Activated naive CD4-positive, alpha-beta T cell (primary cell): ENCODE measurements at regions not wholly inside any gene's neighbourhood (a gene's known extent, or its start where the extent isn't known, plus 50 kb on each side); places are given as distances from the start of the nearest gene placed in this dataset.
"Not testable (repeated sequence)": the region's sequence is repeated elsewhere in the genome, so short reads cannot be mapped to it uniquely, and the experiment has no call there.

Experiments
- DNase-seq, 4 experiments: peaks; one replicate each; lab custom pipeline; 2025; lab: John Stamatoyannopoulos, UW

- DNase-seq = no peak
Observed at GRCh38 chr10:60569681-60570080, 180.0 kb upstream of the ANK3 start.

- DNase-seq = no peak
Observed at GRCh38 chr10:60566096-60566495, 176.4 kb upstream of the ANK3 start.

GRCh38 chr10:60565492-60565891, 175.8 kb upstream of the ANK3 start:
- no peak for DNase-seq

- no peak for DNase-seq
Observed at GRCh38 chr10:60564475-60564874, 174.8 kb upstream of the ANK3 start.

GRCh38 chr10:60560451-60560850, 170.8 kb upstream of the ANK3 start:
- no peak for DNase-seq

GRCh38 chr10:60555700-60556099, 166.0 kb upstream of the ANK3 start:
- DNase-seq = no peak

- no peak for DNase-seq
Observed at GRCh38 chr10:60549686-60550085, 160.0 kb upstream of the ANK3 start.

- DNase-seq = no peak
Observed at GRCh38 chr10:60542657-60543056, 153.0 kb upstream of the ANK3 start.

GRCh38 chr10:60541451-60541850, 151.8 kb upstream of the ANK3 start:
- no peak for DNase-seq

- no peak for DNase-seq
Observed at GRCh38 chr10:60537697-60538096, 148.0 kb upstream of the ANK3 start.

- DNase-seq = no peak
Observed at GRCh38 chr10:60536529-60537114, 146.9 kb upstream of the ANK3 start.

- DNase-seq = no peak
Observed at GRCh38 chr10:60535427-60535826, 145.8 kb upstream of the ANK3 start.

- no peak for DNase-seq
Observed at GRCh38 chr10:60534761-60535389, 145.2 kb upstream of the ANK3 start.

GRCh38 chr10:60532696-60533468, 143.2 kb upstream of the ANK3 start:
- DNase-seq = no peak

- no peak for DNase-seq
Observed at GRCh38 chr10:60531006-60531405, 141.3 kb upstream of the ANK3 start.

GRCh38 chr10:60527676-60528075, 138.0 kb upstream of the ANK3 start:
- no peak for DNase-seq

- DNase-seq = no peak
Observed at GRCh38 chr10:60525716-60526585, 136.3 kb upstream of the ANK3 start.

GRCh38 chr10:60524541-60524940, 134.9 kb upstream of the ANK3 start:
- no peak for DNase-seq

- not testable (repeated sequence) for DNase-seq
Observed at GRCh38 chr10:60523371-60523770, 133.7 kb upstream of the ANK3 start.

- DNase-seq = no peak
Observed at GRCh38 chr10:60522617-60523016, 132.9 kb upstream of the ANK3 start.

- no peak for DNase-seq
Observed at GRCh38 chr10:60521974-60522405, 132.3 kb upstream of the ANK3 start.

GRCh38 chr10:60518745-60519144, 129.1 kb upstream of the ANK3 start:
- no peak for DNase-seq
